GM18517 (cell line): ENCODE measurements at regions not wholly inside any gene's neighbourhood (a gene's known extent, or its start where the extent isn't known, plus 50 kb on each side); places are given as distances from the start of the nearest gene placed in this dataset.
"Not testable (repeated sequence)": the region's sequence is repeated elsewhere in the genome, so short reads cannot be mapped to it uniquely, and the experiment has no call there.

Experiments
- ATAC-seq: cut with Tn5 transposase; IDR thresholded peaks from one replicate; pipeline ENCODE4 v1.9.1; 2021; ENCODE audit warnings: mild to moderate bottlenecking, moderate library complexity; ENCODE audit not compliant: unreplicated experiment

GRCh38 chr6:141884850-141885249, 247.9 kb upstream of the GJE1 start:
- ATAC-seq, result no peak

- no peak for ATAC-seq
These were observed 254.0 kb upstream of the GJE1 start for GRCh38 chr6:141878686-141879085.

DNA sequence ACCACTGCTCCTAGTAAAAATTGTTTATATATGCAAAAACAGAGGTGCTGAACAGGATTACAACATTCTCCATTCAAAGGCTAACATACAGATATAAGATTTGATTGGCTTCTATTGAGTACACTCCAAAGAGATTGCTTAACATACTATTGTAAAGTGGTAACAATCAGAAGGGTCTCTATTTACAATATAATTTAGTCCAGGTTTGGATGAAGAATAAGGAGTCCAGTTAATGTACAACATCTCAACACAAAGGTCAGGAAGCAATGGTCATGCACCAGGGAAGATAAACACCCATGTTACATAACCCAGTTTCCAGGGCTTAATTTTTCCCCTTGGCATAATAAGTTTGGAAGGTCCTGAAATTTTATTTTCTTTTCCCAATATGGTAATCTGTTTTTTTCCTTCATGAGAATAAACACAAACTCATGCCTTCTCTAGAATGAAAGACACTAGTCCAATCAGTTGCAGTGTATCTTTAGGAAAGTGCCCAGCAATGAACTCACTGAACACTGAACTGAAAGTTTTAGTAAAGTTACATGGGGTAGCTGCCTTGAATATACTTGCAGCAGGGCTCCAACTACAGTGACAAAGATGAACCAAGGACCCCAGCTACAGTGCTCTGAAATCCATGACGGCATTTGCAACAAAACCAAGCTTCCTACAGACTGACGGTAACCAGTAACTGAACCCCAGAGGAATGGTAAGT, 255.3 kb upstream of the GJE1 start:
- ATAC-seq, result no peak

- no peak for ATAC-seq
These were observed 257.7 kb upstream of the GJE1 start for GRCh38 chr6:141874930-141875602.

DNA sequence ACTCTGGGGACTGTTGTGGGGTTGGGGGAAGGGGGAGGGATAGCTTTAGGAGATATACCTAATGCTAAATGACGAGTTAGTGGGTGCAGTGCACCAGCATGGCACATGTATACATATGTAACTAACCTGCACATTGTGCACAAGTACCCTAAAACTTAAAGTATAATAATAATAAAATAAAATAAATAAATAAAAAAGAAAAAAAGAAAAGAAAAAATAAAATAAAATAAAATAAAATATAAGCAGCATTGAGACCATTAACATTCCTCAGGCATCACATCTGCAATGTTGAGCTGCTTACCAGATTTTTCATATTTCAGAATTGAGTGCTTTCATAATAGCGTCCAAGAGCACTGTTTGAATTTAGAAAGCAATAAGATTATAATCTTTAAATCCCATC, 263.2 kb upstream of the GJE1 start:
- ATAC-seq, result not testable (repeated sequence)

DNA sequence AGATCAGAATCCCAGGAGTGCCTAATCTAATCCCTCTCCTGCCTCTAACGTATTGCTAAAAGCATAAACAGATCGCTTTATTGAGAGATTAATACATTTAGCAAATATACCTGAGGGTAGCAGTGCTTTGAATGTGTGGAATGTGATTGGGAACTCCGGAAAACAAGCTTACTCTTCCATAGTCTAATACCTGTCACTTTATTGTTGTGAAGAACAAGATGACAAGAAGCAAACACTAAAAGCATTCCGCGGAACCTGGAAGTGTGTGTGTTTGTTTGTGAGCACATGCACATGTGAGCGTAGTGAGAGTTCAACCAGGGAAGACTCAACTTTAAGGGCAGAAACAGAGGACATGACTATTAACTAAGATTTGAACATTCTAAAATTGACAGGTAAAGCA, 265.0 kb upstream of the GJE1 start:
- ATAC-seq, result no peak

DNA sequence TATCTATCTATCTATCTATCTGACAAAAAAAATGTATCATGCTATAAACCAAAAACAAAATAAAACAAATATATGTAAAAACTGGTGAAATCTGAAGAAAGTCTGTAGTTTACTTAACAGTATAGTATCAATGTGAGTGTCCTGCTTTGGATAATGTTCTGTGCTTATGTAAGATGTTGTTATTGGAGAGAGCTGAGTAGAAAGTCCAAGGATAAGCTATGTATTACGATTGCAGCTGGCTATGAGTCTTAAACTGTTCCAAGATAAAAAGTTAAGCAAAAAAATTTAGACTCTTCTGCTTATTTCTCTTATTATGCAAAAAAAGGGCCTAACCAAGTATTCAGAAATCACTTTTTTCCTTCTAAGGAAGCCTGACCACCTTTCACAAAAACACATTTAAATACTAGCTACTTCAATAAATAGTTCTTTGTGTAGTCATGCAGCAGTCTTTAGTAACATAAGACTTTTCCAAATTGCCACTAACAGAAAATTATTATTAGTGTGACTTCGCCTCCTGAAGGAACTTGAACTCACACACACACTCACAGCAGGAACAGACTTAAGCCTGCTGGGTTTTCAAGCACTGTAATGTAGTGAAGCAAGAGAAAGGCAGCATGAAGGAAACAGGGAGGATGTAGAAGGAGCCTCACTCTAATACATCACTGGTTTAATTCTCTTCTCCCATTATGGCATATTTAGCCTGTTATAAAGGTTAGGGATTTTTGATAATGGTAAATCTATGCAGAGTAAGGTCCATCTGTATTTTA, 265.8 kb upstream of the GJE1 start:
- ATAC-seq, result no peak

DNA sequence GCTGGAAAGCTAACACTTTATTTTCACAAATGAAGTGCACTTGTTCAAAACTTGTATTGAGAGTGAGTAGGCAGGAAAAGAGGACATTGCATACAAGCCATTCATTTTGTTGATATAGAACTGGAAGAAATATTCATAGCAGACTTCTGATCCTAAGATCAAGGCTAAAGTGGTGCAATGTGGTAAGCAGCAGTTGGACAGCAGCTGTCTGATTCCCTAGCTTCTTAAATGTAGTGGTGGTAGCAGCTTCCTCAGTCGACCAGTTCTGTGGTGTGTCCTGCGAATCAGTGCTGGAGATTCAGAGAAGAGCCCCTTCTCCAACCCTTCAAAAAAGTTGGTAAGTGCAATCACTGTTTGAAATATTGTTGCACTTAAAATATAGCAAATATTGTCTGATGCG, 281.7 kb upstream of the GJE1 start:
- ATAC-seq, result no peak

- ATAC-seq, result no peak
These were observed 284.5 kb upstream of the GJE1 start for GRCh38 chr6:141848029-141848890.

DNA sequence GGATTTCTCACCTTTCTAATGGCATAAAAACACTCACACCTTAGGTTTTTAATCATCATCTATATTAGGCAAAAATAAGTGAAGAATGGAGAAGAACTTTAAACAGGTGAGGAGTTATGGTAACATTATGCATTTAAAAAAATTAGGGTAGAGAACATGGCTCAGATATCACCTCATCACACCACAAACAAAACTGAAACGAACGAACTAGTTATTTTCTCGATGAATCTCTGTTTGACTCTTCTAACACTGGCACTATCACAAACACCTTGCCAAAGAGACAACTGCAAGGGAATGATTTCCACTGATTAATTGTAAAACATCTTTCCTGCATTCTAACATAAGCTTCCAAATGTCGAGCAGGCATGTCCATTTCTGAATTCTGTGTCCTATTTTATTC, 286.1 kb upstream of the GJE1 start:
- ATAC-seq, result no peak

DNA sequence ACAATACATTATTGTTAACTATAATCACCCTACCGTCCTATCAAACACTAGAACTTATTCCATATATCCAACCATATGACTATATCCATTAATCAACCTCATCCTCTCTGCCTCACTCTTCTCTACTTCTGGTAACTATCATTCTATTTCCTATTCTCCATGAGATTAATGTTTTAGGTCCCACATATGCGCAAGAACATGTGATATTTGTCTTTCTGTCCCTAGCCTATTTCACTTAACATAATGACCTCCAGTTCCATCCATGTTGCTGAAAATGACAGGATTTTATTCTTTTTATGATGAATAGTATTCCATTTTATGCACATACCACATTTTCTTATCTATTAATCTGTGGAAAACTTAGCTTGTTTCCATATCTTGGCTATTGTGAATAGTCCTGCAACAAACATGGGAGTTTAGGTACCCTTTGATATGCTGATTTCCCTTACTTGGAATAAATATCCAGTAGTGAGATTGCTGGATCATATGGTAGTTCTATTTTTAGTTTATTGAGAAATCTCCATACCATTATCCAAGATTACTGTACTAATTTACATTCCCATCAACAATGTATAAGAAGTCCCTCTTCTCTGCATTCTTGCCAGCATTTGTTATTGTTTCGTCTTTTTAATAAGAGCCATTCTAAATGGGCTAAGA, 289.4 kb upstream of the GJE1 start:
- no peak for ATAC-seq

DNA sequence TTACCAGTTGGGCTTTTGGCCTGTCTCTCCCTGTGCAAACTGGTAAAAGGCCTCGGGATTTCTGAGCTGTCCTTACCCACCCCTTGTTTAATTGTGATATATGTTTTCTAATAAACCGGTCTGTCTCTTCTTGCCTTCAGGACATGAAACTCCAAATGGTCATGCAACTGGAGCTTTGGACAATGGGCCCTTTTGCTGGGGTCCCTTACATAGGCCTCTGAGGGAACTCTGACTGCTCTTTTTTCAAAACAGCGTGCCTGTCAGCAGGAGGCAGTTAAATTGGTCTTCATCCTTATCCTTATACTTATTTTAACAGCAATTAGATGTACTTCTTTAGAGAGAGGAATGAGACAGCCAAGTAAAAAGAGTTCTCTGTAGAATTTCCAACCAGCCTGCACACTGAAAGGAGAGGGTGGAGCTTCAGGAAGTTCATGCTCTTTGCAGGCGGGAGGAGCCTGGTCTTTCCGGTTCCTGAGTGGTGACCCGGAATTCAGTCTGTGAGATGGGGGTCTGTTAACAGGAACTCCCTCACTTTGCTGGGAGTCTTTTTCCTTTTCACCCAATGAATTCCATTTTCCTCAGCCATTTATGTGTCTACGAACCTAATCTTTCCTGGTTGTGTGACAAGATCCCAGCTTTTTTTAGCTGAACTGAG, 299.6 kb upstream of the GJE1 start:
- no peak for ATAC-seq

DNA sequence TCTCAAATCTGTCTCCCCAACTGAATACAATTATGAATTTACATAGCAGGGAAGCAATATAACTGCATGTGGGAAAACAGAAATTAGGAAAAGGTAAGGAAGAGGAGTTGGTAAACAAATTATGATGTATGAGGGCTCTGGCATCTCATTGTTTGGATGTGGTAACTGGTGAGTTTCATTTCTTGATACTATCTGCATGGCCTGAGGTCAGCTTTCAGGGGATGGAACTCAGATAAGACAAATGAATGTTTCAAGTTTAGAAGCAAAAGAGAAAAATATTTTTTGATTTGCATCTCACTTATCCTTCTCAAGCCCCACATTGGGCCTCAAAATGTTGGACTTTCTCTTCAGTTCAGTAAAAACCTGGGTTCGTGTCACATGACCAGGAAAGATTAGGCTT, 302.2 kb upstream of the GJE1 start:
- ATAC-seq, result no peak

DNA sequence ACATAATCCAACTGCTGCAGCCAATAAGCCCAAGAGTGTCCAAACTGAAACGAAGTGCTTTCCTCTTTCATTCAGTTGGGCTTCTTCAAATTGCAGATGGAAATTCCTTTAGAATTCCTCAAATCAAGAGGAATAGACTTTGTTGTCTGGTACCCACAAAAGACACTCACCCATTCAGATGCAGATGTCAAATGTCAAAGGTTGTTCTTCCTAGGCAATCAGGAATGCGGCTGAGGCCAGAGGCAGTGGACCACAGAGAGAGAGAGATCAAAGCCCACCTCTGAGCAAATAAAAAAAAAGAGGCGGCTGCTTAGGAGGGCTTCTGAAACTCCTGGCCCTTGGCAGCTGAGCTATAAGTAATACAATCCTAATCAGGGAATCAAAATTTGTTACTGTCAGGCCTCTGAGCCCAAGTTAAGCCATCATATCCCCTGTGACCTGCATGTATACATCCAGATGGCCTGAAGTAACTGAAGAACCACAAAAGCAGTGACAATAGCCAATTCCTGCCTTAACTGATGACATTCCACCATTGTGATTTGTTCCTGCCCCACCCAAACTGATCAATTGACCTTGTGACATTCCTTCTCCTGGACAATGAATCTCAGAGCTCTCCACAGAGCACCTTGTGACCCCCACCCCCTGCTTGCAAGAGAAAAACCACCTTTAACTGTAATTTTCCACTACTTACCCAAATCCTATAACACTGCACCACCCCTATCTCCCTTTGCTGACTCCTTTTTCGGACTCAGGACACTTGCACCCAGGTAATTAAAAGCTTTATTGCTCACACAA, 303.0 kb upstream of the GJE1 start:
- ATAC-seq, result no peak

GRCh38 chr6:141824350-141824749, 308.4 kb upstream of the GJE1 start:
- no peak for ATAC-seq

- ATAC-seq, result not testable (repeated sequence)
These were observed 317.7 kb upstream of the GJE1 start for GRCh38 chr6:141815039-141815438.

DNA sequence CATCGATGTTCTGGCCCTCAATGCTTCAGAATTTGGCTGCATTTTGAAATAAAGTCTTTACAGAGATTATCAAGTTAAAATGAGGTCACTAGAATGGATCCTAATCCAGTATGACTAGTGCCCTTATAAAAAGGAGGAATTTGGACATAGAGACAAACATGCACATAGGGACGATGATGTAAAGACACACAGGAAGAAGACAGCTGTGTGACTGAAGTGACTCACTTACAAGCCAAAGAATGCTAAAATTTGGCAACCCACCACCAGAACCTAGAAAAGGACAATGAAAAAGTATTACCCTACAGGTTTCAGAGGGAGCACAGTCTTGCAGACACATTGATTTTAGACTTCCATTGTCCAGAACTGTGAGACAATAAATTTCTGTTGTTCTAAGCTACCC, 322.8 kb upstream of the GJE1 start:
- no peak for ATAC-seq

DNA sequence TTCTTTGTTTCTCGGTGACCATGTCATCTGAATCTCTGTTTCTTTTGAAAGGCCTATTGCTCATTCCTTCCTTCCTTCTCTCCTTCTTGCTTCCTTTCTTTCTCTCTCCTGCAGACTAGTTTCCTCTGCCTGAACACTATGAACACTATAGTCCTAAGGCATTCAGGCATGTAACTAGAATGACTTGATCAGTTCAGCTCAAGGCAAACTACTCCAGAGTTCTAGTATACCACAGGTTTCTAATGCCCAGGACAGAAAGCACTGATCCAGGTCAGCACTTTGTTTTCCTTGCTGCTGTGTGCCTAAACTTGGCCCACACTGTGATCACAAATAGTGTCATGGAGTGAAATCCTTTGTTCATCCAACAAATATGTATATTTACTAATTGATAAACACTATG, 324.1 kb upstream of the GJE1 start:
- no peak for ATAC-seq

DNA sequence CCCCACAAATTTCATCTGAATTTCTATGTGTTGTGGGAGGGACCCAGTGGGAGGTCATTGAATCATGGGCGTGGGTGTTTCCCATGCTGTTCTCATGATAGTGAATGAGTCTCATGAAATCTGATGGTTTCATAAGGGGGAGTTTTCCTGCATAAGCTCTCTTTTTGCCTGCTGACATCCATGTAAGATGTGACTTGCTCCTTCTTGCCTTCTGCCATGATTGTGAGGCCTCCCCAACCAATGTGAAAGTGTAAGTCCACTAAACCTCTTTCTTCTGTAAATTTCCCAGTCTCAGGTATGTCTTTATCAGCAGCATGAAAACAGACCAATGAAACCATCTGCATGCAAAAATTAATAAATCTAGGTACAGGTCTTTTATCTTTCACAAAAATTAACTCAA, 331.8 kb upstream of the GJE1 start:
- ATAC-seq, result not testable (repeated sequence)
